CD14-positive monocyte (primary cell): ENCODE measurements at regions not wholly inside any gene's neighbourhood (a gene's known extent, or its start where the extent isn't known, plus 50 kb on each side); places are given as distances from the start of the nearest gene placed in this dataset.

Source experiments
- DNase-seq, 3 donors: peaks; one replicate each; pipeline ENCODE4 v3.0.0-alpha.2; 2011 to 2022
- H2AFZ ChIP-seq: 2 replicates; pipeline ENCODE4 v1.6.0; 2012; ENCODE audit warnings: mild to moderate bottlenecking, low read depth, low read length, inconsistent platforms; ENCODE audit not compliant: insufficient read depth, poor library complexity, severe bottlenecking
- H3K27ac ChIP-seq, 2 donors: 1 replicate in 1 of 2; 2 replicates in 1 of 2; pipeline ENCODE4 v1.5.1; 2012 to 2013; ENCODE audit warnings: low read length in 2 of 2, control low read depth in 1 of 2, inconsistent platforms in 1 of 2, low read depth in 1 of 2, mild to moderate bottlenecking in 1 of 2
- H3K27me3 ChIP-seq, 2 donors: one replicate each; pipeline versions ENCODE4 v1.6.0 to v1.6.1; 2011 to 2013; ENCODE audit warnings: low read length in 2 of 2; ENCODE audit not compliant: control insufficient read depth in 2 of 2, insufficient read depth in 2 of 2
- H3K36me3 ChIP-seq, 2 donors: replicated peaks in 1 of 2; 1 replicate in 1 of 2; 2 replicates in 1 of 2; pipeline versions ENCODE4 v1.5.1 to v1.6.1; 2012 to 2013; ENCODE audit warnings: low read length in 2 of 2, control low read depth in 1 of 2, inconsistent platforms in 1 of 2, mild to moderate bottlenecking in 1 of 2; ENCODE audit not compliant: insufficient read depth in 2 of 2, control insufficient read depth in 1 of 2
- H3K4me1 ChIP-seq, 2 donors: 1 replicate in 1 of 2; 2 replicates in 1 of 2; pipeline versions ENCODE4 v1.5.1 to v1.6.1; 2012 to 2013; ENCODE audit warnings: low read length in 2 of 2, control low read depth in 1 of 2, inconsistent platforms in 1 of 2, mild to moderate bottlenecking in 1 of 2, moderate library complexity in 1 of 2; ENCODE audit not compliant: insufficient read depth in 2 of 2, control insufficient read depth in 1 of 2
- H3K4me2 ChIP-seq: replicated peaks from 2 replicates; pipeline ENCODE3; 2012; ENCODE audit warnings: low read length, moderate library complexity, mild to moderate bottlenecking; ENCODE audit not compliant: poor library complexity, severe bottlenecking; ENCODE audit errors: extremely low read depth
- H3K4me3 ChIP-seq, 3 experiments: fragments of 200-600 bp in 1 of 3; sonication (generic) in 1 of 3; replicated peaks in 1 of 3; 1 replicate in 2 of 3; 2 replicates in 1 of 3; pipeline ENCODE4 v1.5.1; 2011 to 2013; ENCODE audit warnings: low read length in 3 of 3, mild to moderate bottlenecking in 3 of 3, control low read depth in 2 of 3, low read depth in 2 of 3, inconsistent platforms in 1 of 3, moderate library complexity in 1 of 3
- H3K79me2 ChIP-seq: 2 replicates; pipeline ENCODE4 v1.6.0; 2012; ENCODE audit warnings: mild to moderate bottlenecking, control low read depth, inconsistent platforms, low read length, moderate library complexity; ENCODE audit not compliant: insufficient read depth
- H3K9ac ChIP-seq: 2 replicates; pipeline ENCODE4 v1.6.0; 2017; ENCODE audit warnings: low read length, mild to moderate bottlenecking; ENCODE audit not compliant: insufficient read depth, poor library complexity, severe bottlenecking
- H3K9me3 ChIP-seq, 2 donors: replicated peaks in 1 of 2; 1 replicate in 1 of 2; 2 replicates in 1 of 2; pipeline versions ENCODE4 v1.5.1 to v1.6.1; 2012 to 2013; ENCODE audit warnings: low read length in 2 of 2, control low read depth in 1 of 2; ENCODE audit not compliant: control insufficient read depth in 1 of 2, insufficient read depth in 1 of 2
- H4K20me1 ChIP-seq: 2 replicates; pipeline ENCODE4 v1.6.0; 2012; ENCODE audit warnings: mild to moderate bottlenecking, low read length, control low read depth, moderate library complexity; ENCODE audit not compliant: insufficient read depth
- H3K27ac Mint-ChIP-seq, 7 donors: one replicate each; pipeline ENCODE4 v1.8.0; 2020; ENCODE audit warnings: mild to moderate bottlenecking in 7 of 7, mixed read lengths in 7 of 7, moderate library complexity in 6 of 7, inconsistent platforms in 2 of 7
- H3K27me3 Mint-ChIP-seq, 3 donors: one replicate each; pipeline ENCODE4 v1.8.0; 2021 to 2022; ENCODE audit warnings: low read depth in 3 of 3, mild to moderate bottlenecking in 3 of 3, mixed read lengths in 3 of 3, moderate library complexity in 3 of 3, inconsistent platforms in 1 of 3
- H3K36me3 Mint-ChIP-seq, 2 donors: one replicate each; pipeline ENCODE4 v1.8.0; 2020; ENCODE audit warnings: mixed read lengths in 2 of 2, inconsistent platforms in 1 of 2, mild to moderate bottlenecking in 1 of 2
- H3K4me1 Mint-ChIP-seq: one replicate; pipeline ENCODE4 v1.8.0; 2020; ENCODE audit warnings: mild to moderate bottlenecking, mixed read lengths
- H3K4me3 Mint-ChIP-seq, 2 donors: one replicate each; pipeline ENCODE4 v1.8.0; 2020; ENCODE audit warnings: mild to moderate bottlenecking in 2 of 2, mixed read lengths in 2 of 2, moderate library complexity in 1 of 2
- H3K9me3 Mint-ChIP-seq, 7 donors: one replicate each; pipeline ENCODE4 v1.8.0; 2020 to 2022; ENCODE audit warnings: mixed read lengths in 7 of 7, mild to moderate bottlenecking in 6 of 7, moderate library complexity in 6 of 7, inconsistent platforms in 2 of 7
- CTCF ChIP-seq: fragments of 200-600 bp; IDR thresholded peaks from one replicate; pipeline ENCODE4 v1.8.0; 2022; ENCODE audit warnings: antibody characterized with exemption, mild to moderate bottlenecking
- WGBS: methylation state at CpG from one replicate; pipeline ENCODE4 v1.1.5; 2013; ENCODE audit warnings: missing lambda C conversion rate; ENCODE audit not compliant: insufficient coverage; 5-methylcytosine and 5-hydroxymethylcytosine counted together
- intact Hi-C, 2 donors: fragments of 100-400 bp; cut with micrococcal nuclease; formaldehyde crosslinking; loops; one replicate each; pipeline versions ENCODE4 v1.15.0 to v1.15.1; 2023

DNA sequence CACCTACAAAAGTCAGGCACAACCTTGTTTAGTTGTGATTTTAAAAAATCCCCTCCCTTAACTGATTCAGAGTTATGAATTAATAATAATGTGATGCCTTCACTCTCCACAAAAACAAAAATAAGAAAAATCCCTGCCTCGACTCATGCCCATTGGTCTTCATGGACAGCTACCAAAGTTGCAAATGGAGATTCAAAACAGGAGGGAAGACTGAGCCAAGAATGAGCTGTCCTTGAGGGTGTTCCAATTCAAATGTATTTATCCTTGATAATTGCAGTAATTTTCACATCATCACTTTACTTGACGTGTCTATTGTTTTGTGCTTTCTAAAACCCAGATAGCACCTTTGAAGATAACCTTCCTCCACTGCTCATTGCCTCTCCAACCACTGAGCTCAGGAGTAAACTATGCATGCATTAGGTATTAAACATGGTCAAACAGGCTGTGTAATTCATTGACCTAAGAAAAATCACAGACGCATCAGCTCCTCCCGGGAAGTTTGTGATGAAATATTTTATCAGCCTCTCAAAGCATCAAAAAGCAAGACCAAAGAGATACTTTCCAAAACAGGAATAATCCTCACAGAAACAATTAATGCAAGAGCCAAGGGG is 712.7 kb upstream of the IGFBP3 start:
- Histone ChIP-seq H3K9ac (no peak overlapping the region), H3K36me3 (no peaks in the 10 kb centered on the region), H3K27ac (no peak overlapping the region), H3K79me2 (no peaks in the 10 kb centered on the region), H3K4me1 (no peaks in the 10 kb centered on the region), H3K27me3 (no peaks in the 10 kb centered on the region), H4K20me1 (no peaks in the 10 kb centered on the region), H2AFZ (no peak overlapping the region), H3K4me3 (no peak overlapping the region), H3K4me2 (no peak overlapping the region), H3K9me3 (peaks cover 0 to 19% of the 10 kb centered on the region in 2 donors)
- Mint-ChIP-seq H3K36me3 (no peaks in the 10 kb centered on the region), H3K9me3 (peaks cover 0 to 12% (median 5%) of the 10 kb centered on the region in 7 donors), H3K4me1 (no peaks in the 10 kb centered on the region), H3K27me3 (peaks cover 0 to 1% (median 0%) of the 10 kb centered on the region in 3 donors), H3K4me3 (no peak overlapping the region), H3K27ac (no peak overlapping the region)
- intact Hi-C loops = no loop called here
- no peak for TF ChIP-seq CTCF
- WGBS = no CpG with 5 or more reads among the region's 4 CpGs
- DNase-seq = no peak

- Histone ChIP-seq H3K4me1 (no peaks in the 10 kb centered on the region), H3K9me3 (peaks cover 0 to 14% of the 10 kb centered on the region in 2 donors), H3K4me2 (no peak overlapping the region), H3K4me3 (no peak overlapping the region), H3K27ac (no peak overlapping the region), H3K9ac (no peak overlapping the region), H2AFZ (no peak overlapping the region), H3K79me2 (no peaks in the 10 kb centered on the region), H3K27me3 (no peaks in the 10 kb centered on the region), H4K20me1 (no peaks in the 10 kb centered on the region), H3K36me3 (no peaks in the 10 kb centered on the region)
- intact Hi-C loops = no loop called here
- no peak for DNase-seq
- Mint-ChIP-seq H3K27me3 (peaks cover 0 to 1% (median 0%) of the 10 kb centered on the region in 3 donors), H3K27ac (no peak overlapping the region), H3K9me3 (peaks cover 0 to 14% (median 5%) of the 10 kb centered on the region in 7 donors), H3K36me3 (no peaks in the 10 kb centered on the region), H3K4me3 (no peak overlapping the region), H3K4me1 (no peaks in the 10 kb centered on the region)
- TF ChIP-seq CTCF = no peak
- WGBS = no CpG with 5 or more reads among the region's 2 CpGs
These were observed 712.1 kb upstream of the IGFBP3 start for GRCh38 chr7:46633200-46633599.
